Fibroblast of pulmonary artery (primary cell): ENCODE measurements at regions not wholly inside any gene's neighbourhood (a gene's known extent, or its start where the extent isn't known, plus 50 kb on each side); places are given as distances from the start of the nearest gene placed in this dataset.

Source experiments
- DNase-seq: peaks from one replicate; pipeline ENCODE4 v3.0.0-alpha.2; 2010; ENCODE audit warnings: low read depth
- H3K4me3 ChIP-seq: replicated peaks from 2 replicates; pipeline ENCODE4 v1.5.1; 2011; ENCODE audit warnings: low read depth, mild to moderate bottlenecking, control low read depth, low read length, moderate library complexity
- TF ChIP-seq, protein P1 (sequence below): IDR thresholded peaks from 2 replicates; pipeline ENCODE4 v1.5.1; 2011; ENCODE audit warnings: mild to moderate bottlenecking, control low read depth, low read length, inconsistent platforms; ENCODE audit errors: missing control alignments

- TF ChIP-seq, protein P1, sequence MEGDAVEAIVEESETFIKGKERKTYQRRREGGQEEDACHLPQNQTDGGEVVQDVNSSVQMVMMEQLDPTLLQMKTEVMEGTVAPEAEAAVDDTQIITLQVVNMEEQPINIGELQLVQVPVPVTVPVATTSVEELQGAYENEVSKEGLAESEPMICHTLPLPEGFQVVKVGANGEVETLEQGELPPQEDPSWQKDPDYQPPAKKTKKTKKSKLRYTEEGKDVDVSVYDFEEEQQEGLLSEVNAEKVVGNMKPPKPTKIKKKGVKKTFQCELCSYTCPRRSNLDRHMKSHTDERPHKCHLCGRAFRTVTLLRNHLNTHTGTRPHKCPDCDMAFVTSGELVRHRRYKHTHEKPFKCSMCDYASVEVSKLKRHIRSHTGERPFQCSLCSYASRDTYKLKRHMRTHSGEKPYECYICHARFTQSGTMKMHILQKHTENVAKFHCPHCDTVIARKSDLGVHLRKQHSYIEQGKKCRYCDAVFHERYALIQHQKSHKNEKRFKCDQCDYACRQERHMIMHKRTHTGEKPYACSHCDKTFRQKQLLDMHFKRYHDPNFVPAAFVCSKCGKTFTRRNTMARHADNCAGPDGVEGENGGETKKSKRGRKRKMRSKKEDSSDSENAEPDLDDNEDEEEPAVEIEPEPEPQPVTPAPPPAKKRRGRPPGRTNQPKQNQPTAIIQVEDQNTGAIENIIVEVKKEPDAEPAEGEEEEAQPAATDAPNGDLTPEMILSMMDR, result no peak
- H3K4me3 ChIP-seq, result no peak overlapping the region
- no peak for DNase-seq
Observed at GRCh38 chr18:57299931-57300330, 52.4 kb upstream of the ST8SIA3 start.

- TF ChIP-seq, protein P1, result no peak
- DNase-seq, result no peak
Observed at GRCh38 chr18:57301573-57302559, 50.5 kb upstream of the ST8SIA3 start.

More at GRCh38 chr18:57301573-57302559, 50.5 kb upstream of the ST8SIA3 start:
- no peak overlapping the region for H3K4me3 ChIP-seq
